ENCODE measurements at regions not wholly inside any gene's neighbourhood (a gene's known extent, or its start where the extent isn't known, plus 50 kb on each side); places are given as distances from the start of the nearest gene placed in this dataset.

DNA sequence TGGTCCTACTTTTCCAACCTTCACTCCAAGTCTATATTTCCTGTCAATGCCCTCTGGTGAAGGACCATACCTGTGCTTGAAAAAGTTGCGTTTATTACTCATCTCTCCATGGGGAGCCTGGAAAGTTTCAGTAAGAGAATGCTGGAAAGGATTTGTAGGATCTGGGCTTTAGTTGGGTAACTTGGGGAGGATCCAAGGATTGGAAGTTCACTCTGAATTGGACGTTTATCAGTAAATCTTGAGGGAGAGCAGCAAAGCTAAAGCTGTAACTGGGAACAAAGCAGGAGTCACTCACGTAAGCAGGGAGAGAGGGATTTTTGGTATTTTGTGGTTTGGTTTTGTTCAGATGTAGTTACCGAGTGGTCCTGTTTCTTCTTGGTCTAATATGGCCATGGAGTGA is 51.4 kb upstream of the NPVF start:
- no peak overlapping the region for H3K27ac ChIP-seq (replicated peaks)
- peaks cover under 1% of the 10 kb centered on the region for H3K27me3 ChIP-seq (ENCODE audit: insufficient read depth, poor library complexity, severe bottlenecking)
- TF ChIP-seq POLR2AphosphoS5 (IDR thresholded peaks at IDR 0.05; ENCODE audit: low read depth) = no peak
- no peak overlapping the region for H3K4me3 ChIP-seq (replicated peaks; ENCODE audit: insufficient read depth, low read length)
- no peak for DNase-seq (ENCODE audit: low read depth in 1 of 2, low spot score in 1 of 2)

DNA sequence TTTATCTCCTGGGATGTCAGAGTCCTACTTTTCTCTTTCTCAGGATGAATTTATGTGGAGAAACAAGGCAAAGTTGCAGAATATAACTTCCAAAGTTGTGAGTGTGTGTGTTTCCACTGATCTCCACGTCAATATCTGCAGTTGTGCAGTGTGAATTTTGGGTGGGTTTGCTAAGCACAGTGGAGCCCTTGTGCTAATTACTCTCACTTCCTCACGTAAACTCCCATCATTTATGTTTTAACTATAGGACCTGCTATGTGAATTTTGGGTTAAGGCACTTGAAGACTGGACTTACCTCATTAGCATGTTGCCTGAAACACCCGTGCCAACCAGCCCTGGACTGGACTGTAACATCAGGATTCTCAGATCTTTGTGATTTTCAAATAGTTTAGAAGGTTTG is 51.9 kb upstream of the NPVF start:
- no peak overlapping the region for H3K27ac ChIP-seq (replicated peaks)
- no peak for TF ChIP-seq POLR2AphosphoS5 (IDR thresholded peaks at IDR 0.05; ENCODE audit: low read depth)
- no peak for TF ChIP-seq GABPA (IDR thresholded peaks at IDR 0.05; ENCODE audit: low read depth)
- TF ChIP-seq SPI1 (IDR thresholded peaks at IDR 0.05; ENCODE audit: borderline replicate concordance, low read depth) = no peak
- TF ChIP-seq, protein P1, sequence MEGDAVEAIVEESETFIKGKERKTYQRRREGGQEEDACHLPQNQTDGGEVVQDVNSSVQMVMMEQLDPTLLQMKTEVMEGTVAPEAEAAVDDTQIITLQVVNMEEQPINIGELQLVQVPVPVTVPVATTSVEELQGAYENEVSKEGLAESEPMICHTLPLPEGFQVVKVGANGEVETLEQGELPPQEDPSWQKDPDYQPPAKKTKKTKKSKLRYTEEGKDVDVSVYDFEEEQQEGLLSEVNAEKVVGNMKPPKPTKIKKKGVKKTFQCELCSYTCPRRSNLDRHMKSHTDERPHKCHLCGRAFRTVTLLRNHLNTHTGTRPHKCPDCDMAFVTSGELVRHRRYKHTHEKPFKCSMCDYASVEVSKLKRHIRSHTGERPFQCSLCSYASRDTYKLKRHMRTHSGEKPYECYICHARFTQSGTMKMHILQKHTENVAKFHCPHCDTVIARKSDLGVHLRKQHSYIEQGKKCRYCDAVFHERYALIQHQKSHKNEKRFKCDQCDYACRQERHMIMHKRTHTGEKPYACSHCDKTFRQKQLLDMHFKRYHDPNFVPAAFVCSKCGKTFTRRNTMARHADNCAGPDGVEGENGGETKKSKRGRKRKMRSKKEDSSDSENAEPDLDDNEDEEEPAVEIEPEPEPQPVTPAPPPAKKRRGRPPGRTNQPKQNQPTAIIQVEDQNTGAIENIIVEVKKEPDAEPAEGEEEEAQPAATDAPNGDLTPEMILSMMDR (IDR thresholded peaks at IDR 0.05; ENCODE audit: insufficient read depth, low read length) = no peak
- TF ChIP-seq, protein P2, sequence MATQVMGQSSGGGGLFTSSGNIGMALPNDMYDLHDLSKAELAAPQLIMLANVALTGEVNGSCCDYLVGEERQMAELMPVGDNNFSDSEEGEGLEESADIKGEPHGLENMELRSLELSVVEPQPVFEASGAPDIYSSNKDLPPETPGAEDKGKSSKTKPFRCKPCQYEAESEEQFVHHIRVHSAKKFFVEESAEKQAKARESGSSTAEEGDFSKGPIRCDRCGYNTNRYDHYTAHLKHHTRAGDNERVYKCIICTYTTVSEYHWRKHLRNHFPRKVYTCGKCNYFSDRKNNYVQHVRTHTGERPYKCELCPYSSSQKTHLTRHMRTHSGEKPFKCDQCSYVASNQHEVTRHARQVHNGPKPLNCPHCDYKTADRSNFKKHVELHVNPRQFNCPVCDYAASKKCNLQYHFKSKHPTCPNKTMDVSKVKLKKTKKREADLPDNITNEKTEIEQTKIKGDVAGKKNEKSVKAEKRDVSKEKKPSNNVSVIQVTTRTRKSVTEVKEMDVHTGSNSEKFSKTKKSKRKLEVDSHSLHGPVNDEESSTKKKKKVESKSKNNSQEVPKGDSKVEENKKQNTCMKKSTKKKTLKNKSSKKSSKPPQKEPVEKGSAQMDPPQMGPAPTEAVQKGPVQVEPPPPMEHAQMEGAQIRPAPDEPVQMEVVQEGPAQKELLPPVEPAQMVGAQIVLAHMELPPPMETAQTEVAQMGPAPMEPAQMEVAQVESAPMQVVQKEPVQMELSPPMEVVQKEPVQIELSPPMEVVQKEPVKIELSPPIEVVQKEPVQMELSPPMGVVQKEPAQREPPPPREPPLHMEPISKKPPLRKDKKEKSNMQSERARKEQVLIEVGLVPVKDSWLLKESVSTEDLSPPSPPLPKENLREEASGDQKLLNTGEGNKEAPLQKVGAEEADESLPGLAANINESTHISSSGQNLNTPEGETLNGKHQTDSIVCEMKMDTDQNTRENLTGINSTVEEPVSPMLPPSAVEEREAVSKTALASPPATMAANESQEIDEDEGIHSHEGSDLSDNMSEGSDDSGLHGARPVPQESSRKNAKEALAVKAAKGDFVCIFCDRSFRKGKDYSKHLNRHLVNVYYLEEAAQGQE (IDR thresholded peaks at IDR 0.05; ENCODE audit: insufficient replicate concordance, low read depth) = no peak
- peaks cover 2% of the 10 kb centered on the region for H3K27me3 ChIP-seq (ENCODE audit: insufficient read depth, poor library complexity, severe bottlenecking)
- H3K4me3 ChIP-seq (replicated peaks; ENCODE audit: insufficient read depth, low read length) = no peak overlapping the region
- no peak for DNase-seq (ENCODE audit: low read depth in 1 of 2, low spot score in 1 of 2)

DNA sequence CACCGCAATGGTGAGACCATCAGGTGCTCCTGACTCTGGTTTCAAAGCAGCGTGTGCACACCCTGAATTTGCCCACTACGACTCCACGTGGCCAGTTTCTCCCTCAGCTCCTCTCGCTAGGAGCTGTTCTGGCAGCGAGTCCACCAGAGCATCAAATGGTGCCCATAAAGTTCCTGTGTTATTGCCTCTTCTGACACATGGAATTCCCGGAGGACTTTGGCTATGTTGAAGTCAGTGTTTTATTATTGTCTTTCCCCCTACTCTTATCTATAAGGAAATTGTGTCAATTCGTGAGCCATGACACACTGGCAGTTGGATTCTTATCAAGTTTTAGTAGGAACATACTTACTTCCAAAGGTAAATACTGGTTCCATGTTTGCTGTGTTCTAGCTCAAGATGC is 53.9 kb upstream of the NPVF start:
- no peak for DNase-seq (ENCODE audit: low read depth in 1 of 2, low spot score in 1 of 2)
- no peak overlapping the region for H3K27ac ChIP-seq (replicated peaks)
- no peak overlapping the region for H3K4me3 ChIP-seq (replicated peaks; ENCODE audit: insufficient read depth, low read length)
- TF ChIP-seq SPI1 (IDR thresholded peaks at IDR 0.05; ENCODE audit: borderline replicate concordance, low read depth) (no peak), POLR2AphosphoS5 (IDR thresholded peaks at IDR 0.05; ENCODE audit: low read depth) (no peak), GABPA (IDR thresholded peaks at IDR 0.05; ENCODE audit: low read depth) (no peak)
- TF ChIP-seq, protein P2 (IDR thresholded peaks at IDR 0.05; ENCODE audit: insufficient replicate concordance, low read depth) = no peak
- TF ChIP-seq, protein P1 (IDR thresholded peaks at IDR 0.05; ENCODE audit: insufficient read depth, low read length) = no peak
- peaks cover 5% of the 10 kb centered on the region for H3K27me3 ChIP-seq (ENCODE audit: insufficient read depth, poor library complexity, severe bottlenecking)

DNA sequence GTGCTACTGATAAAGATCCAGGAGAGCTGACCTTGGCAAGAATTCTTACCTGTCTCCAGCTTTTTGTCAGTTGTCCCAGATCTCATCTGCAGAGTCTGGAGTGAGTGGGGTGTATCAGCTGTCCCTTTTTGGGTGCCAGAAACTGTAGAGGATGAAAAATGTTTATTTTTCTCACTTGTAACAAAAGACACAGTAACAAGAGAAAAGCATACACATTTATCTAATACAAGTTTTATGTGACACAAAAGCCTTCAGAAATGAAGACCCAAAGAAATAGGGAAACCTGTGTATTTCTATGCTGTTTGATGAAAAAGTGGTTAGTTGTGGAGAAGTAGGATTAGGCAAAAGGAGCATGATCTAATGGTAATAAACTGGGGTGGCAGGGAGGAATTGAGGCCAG is 58.5 kb upstream of the NPVF start:
- peaks cover 5% of the 10 kb centered on the region for H3K27me3 ChIP-seq (ENCODE audit: insufficient read depth, poor library complexity, severe bottlenecking)
- H3K4me3 ChIP-seq (replicated peaks; ENCODE audit: insufficient read depth, low read length) = no peak overlapping the region
- no peak overlapping the region for H3K27ac ChIP-seq (replicated peaks)
- DNase-seq (ENCODE audit: low read depth in 1 of 2, low spot score in 1 of 2) = no peak
- TF ChIP-seq SPI1 (IDR thresholded peaks at IDR 0.05; ENCODE audit: borderline replicate concordance, low read depth) (no peak), POLR2AphosphoS5 (IDR thresholded peaks at IDR 0.05; ENCODE audit: low read depth) (no peak), GABPA (IDR thresholded peaks at IDR 0.05; ENCODE audit: low read depth) (no peak)
- TF ChIP-seq, protein P2 (IDR thresholded peaks at IDR 0.05; ENCODE audit: insufficient replicate concordance, low read depth) = no peak
- TF ChIP-seq, protein P1 (IDR thresholded peaks at IDR 0.05; ENCODE audit: insufficient read depth, low read length) = no peak

Data from HL-60 (cell line).